NCI-H146 (cell line): ENCODE measurements at regions not wholly inside any gene's neighbourhood (a gene's known extent, or its start where the extent isn't known, plus 50 kb on each side); places are given as distances from the start of the nearest gene placed in this dataset.
A peak's percentile ranks its signal among the peaks of the same experiment; 100 is the strongest.

Source experiments
- DNase-seq: peaks from one replicate; lab custom pipeline; 2025; lab: John Stamatoyannopoulos, UW

- DNase-seq, result no peak
These were observed 51.1 kb upstream of the LGALSL start for GRCh38 chr2:64402876-64403275.

- no peak for DNase-seq
These were observed 50.5 kb upstream of the LGALSL start for GRCh38 chr2:64403426-64403825.

GRCh38 chr2:64404002-64404731, 49.8 kb upstream of the LGALSL start:
- peak; percentile 5 for DNase-seq
